Loucy (cell line): ENCODE measurements at regions not wholly inside any gene's neighbourhood (a gene's known extent, or its start where the extent isn't known, plus 50 kb on each side); places are given as distances from the start of the nearest gene placed in this dataset.
A peak's percentile ranks its signal among the peaks of the same experiment; 100 is the strongest.
"Not testable (repeated sequence)": the region's sequence is repeated elsewhere in the genome, so short reads cannot be mapped to it uniquely, and the experiment has no call there.

Experiments used
- H2AFZ ChIP-seq: fragments of 200-600 bp; sonication (generic); 2 replicates; pipeline ENCODE4 v1.6.0; 2016; ENCODE audit warnings: antibody characterized with exemption, mild to moderate bottlenecking, low read length, moderate library complexity
- H3F3A ChIP-seq: fragments of 200-600 bp; 2 replicates; pipeline ENCODE4 v1.6.0; 2016; ENCODE audit warnings: antibody characterized with exemption, low read depth, mild to moderate bottlenecking
- H3K27me3 ChIP-seq: fragments of 200-600 bp; sonication (generic); 2 replicates; pipeline ENCODE4 v1.6.1; 2014; ENCODE audit warnings: low read length, mild to moderate bottlenecking; ENCODE audit not compliant: insufficient read depth, poor library complexity, severe bottlenecking
- H3K36me3 ChIP-seq: fragments of 200-600 bp; sonication (generic); 2 replicates; pipeline ENCODE4 v1.6.1; 2016; ENCODE audit warnings: low read length; ENCODE audit not compliant: insufficient read depth
- H3K4me1 ChIP-seq: fragments of 200-600 bp; sonication (generic); 2 replicates; pipeline ENCODE4 v1.5.1; 2014; ENCODE audit warnings: low read length, mild to moderate bottlenecking; ENCODE audit not compliant: insufficient read depth, poor library complexity, severe bottlenecking
- H3K4me2 ChIP-seq: fragments of 200-600 bp; sonication (generic); 2 replicates; pipeline ENCODE4 v1.6.0; 2014; ENCODE audit warnings: antibody characterized with exemption, low read length, low read depth, mild to moderate bottlenecking; ENCODE audit not compliant: poor library complexity, severe bottlenecking
- H3K4me3 ChIP-seq: fragments of 200-600 bp; sonication (generic); 2 replicates; pipeline ENCODE4 v1.5.1; 2014; ENCODE audit warnings: low read length, mild to moderate bottlenecking, mixed read lengths; ENCODE audit not compliant: poor library complexity, severe bottlenecking
- H3K79me2 ChIP-seq: fragments of 200-600 bp; sonication (generic); 2 replicates; pipeline ENCODE4 v1.6.1; 2014; ENCODE audit warnings: low read length; ENCODE audit not compliant: insufficient read depth
- H3K9ac ChIP-seq: fragments of 200-600 bp; sonication (generic); 2 replicates; pipeline ENCODE4 v1.6.0; 2014; ENCODE audit warnings: mild to moderate bottlenecking, low read depth, low read length, moderate library complexity; ENCODE audit not compliant: poor library complexity, severe bottlenecking
- H3K9me2 ChIP-seq: fragments of 200-600 bp; sonication (generic); replicated peaks from 2 replicates; pipeline ENCODE4 v1.6.1; 2016; ENCODE audit warnings: low read depth, low read length, mixed read lengths
- H3K9me3 ChIP-seq: fragments of 200-600 bp; sonication (generic); 2 replicates; pipeline ENCODE4 v1.6.1; 2014; ENCODE audit warnings: mild to moderate bottlenecking, antibody characterized with exemption, low read length, low read depth; ENCODE audit not compliant: insufficient read depth
- H4K20me1 ChIP-seq: fragments of 200-600 bp; sonication (generic); 2 replicates; pipeline ENCODE4 v1.6.0; 2014; ENCODE audit warnings: antibody characterized with exemption, low read length, mild to moderate bottlenecking; ENCODE audit not compliant: insufficient read depth, poor library complexity, severe bottlenecking
- CTCF ChIP-seq: fragments of 200-600 bp; sonication (generic); conservative IDR thresholded peaks from 2 replicates; pipeline ENCODE4 v1.5.1; 2014; ENCODE audit warnings: mild to moderate bottlenecking, antibody characterized with exemption, low read length
- EZH2phosphoT487 ChIP-seq: fragments of 200-600 bp; IDR thresholded peaks from 2 replicates; pipeline ENCODE4 v1.6.1; 2018; ENCODE audit warnings: antibody characterized with exemption, mild to moderate bottlenecking, moderate library complexity, borderline replicate concordance

GRCh38 chr21:39001341-39001740 is 181.9 kb downstream of the PSMG1 start:
- Histone ChIP-seq H3K36me3 (no peaks in the 10 kb centered on the region), H4K20me1 (no peaks in the 10 kb centered on the region), H2AFZ (no peak overlapping the region), H3K4me3 (no peak overlapping the region), H3K79me2 (no peaks in the 10 kb centered on the region), H3K4me2 (no peak overlapping the region), H3K27me3 (no peaks in the 10 kb centered on the region), H3K9me3 (no peaks in the 10 kb centered on the region), H3K4me1 (peaks cover 75% of the 10 kb centered on the region), H3K9me2 (no peaks in the 10 kb centered on the region), H3K9ac (peak overlapping the region; percentile 16), H3F3A (peaks cover 6% of the 10 kb centered on the region; the same call in 1 of the 2 replicates)
- no peak for TF ChIP-seq CTCF

- no peak for TF ChIP-seq CTCF
- no peak for TF ChIP-seq EZH2phosphoT487
- H3K9ac ChIP-seq = peak overlapping the region; percentile 16
- H2AFZ ChIP-seq = no peak overlapping the region
- peak overlapping the region; percentile 13 for H3K4me2 ChIP-seq
- no peaks in the 10 kb centered on the region for H3K27me3 ChIP-seq
- no peaks in the 10 kb centered on the region for H3K79me2 ChIP-seq
- no peaks in the 10 kb centered on the region for H3K9me3 ChIP-seq
- H3K9me2 ChIP-seq = no peaks in the 10 kb centered on the region
- H3F3A ChIP-seq = peaks cover 6% of the 10 kb centered on the region; the same call in 1 of the 2 replicates
- H3K36me3 ChIP-seq = no peaks in the 10 kb centered on the region
- no peak overlapping the region for H3K4me3 ChIP-seq
- H4K20me1 ChIP-seq = no peaks in the 10 kb centered on the region
- H3K4me1 ChIP-seq = peaks cover 73% of the 10 kb centered on the region
Observed at GRCh38 chr21:39000496-39000895, 182.8 kb downstream of the PSMG1 start.

GRCh38 chr21:38999161-38999560 is 184.1 kb downstream of the PSMG1 start:
- H3K4me2 ChIP-seq = no peak overlapping the region
- no peaks in the 10 kb centered on the region for H3K79me2 ChIP-seq
- H3F3A ChIP-seq = peaks cover under 1% of the 10 kb centered on the region; the same call in 1 of the 2 replicates
- H3K27me3 ChIP-seq = no peaks in the 10 kb centered on the region
- TF ChIP-seq EZH2phosphoT487 = no peak
- no peak for TF ChIP-seq CTCF
- H4K20me1 ChIP-seq = no peaks in the 10 kb centered on the region
- no peaks in the 10 kb centered on the region for H3K9me3 ChIP-seq
- H3K9ac ChIP-seq = no peak overlapping the region
- H3K4me1 ChIP-seq = peaks cover 61% of the 10 kb centered on the region
- no peaks in the 10 kb centered on the region for H3K9me2 ChIP-seq
- H3K4me3 ChIP-seq = no peak overlapping the region
- no peaks in the 10 kb centered on the region for H3K36me3 ChIP-seq
- H2AFZ ChIP-seq = no peak overlapping the region

- Histone ChIP-seq H3K4me1 (peaks cover 53% of the 10 kb centered on the region), H3K4me2 (peak overlapping the region; percentile 36)
- not testable (repeated sequence) for H3K79me2 ChIP-seq, H3K36me3 ChIP-seq, H3K4me3 ChIP-seq, H3K9me3 ChIP-seq, H3K9me2 ChIP-seq, H4K20me1 ChIP-seq, H2AFZ ChIP-seq, H3K27me3 ChIP-seq, H3F3A ChIP-seq, H3K9ac ChIP-seq
Observed at GRCh38 chr21:38998281-38998680, 185.0 kb downstream of the PSMG1 start.

GRCh38 chr21:38997843-38998175 is 185.4 kb downstream of the PSMG1 start:
- H3K9ac ChIP-seq, H3K79me2 ChIP-seq, H2AFZ ChIP-seq, H3K27me3 ChIP-seq, H4K20me1 ChIP-seq, H3F3A ChIP-seq, H3K36me3 ChIP-seq, H3K9me3 ChIP-seq, H3K4me3 ChIP-seq, H3K9me2 ChIP-seq: not testable (repeated sequence)
- H3K4me2 ChIP-seq = peak overlapping the region; percentile 36
- peaks cover 48% of the 10 kb centered on the region for H3K4me1 ChIP-seq
